ENCODE measurements at regions not wholly inside any gene's neighbourhood (a gene's known extent, or its start where the extent isn't known, plus 50 kb on each side); places are given as distances from the start of the nearest gene placed in this dataset.

GRCh38 chr2:67954093-67954748, 108.6 kb downstream of the C1D start (continued):
- no peak for TF ChIP-seq LBX2 (CRISPR knock-in tag; IDR thresholded peaks at IDR 0.05; ENCODE audit: borderline replicate concordance)
- no peak for TF ChIP-seq EHMT2 (IDR thresholded peaks at IDR 0.05; ENCODE audit: borderline replicate concordance, low read depth, low read length)
- no peak for TF ChIP-seq ZNF34 (CRISPR knock-in tag; IDR thresholded peaks at IDR 0.05; ENCODE audit: borderline replicate concordance)
- TF ChIP-seq HCFC1 (IDR thresholded peaks at IDR 0.05; ENCODE audit: low read depth, low read length), result no peak
- TF ChIP-seq HDAC6 (IDR thresholded peaks at IDR 0.05; ENCODE audit: low read depth, low read length), result no peak
- no peak for TF ChIP-seq PLRG1 (conservative IDR thresholded peaks at IDR 0.05)
- TF ChIP-seq, protein P1, sequence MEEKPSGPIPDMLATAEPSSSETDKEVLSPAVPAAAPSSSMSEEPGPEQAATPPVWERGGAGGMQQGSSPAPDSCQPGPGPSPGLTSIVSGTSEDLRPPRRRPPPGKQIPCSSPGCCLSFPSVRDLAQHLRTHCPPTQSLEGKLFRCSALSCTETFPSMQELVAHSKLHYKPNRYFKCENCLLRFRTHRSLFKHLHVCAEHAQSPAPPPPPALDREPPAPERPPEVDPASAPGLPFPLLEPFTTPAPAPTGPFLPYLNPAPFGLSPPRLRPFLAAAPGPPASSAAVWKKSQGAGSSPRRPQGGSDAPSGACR (CRISPR knock-in tag; IDR thresholded peaks at IDR 0.05), result peak; percentile 57; the same call in 1 of the 2 replicates
- 0 out of 2 replicates have a peak, but pooled peaks have one; percentile 29 for TF ChIP-seq ZFP41 (CRISPR knock-in tag; IDR thresholded peaks at IDR 0.05; ENCODE audit: borderline replicate concordance)
- peak; percentile 50; the same call in 1 of the 2 replicates for TF ChIP-seq ELF1 (CRISPR knock-in tag; IDR thresholded peaks at IDR 0.05)
- TF ChIP-seq ADNP (CRISPR knock-in tag; IDR thresholded peaks at IDR 0.05), result no peak
- TF ChIP-seq, protein P2, sequence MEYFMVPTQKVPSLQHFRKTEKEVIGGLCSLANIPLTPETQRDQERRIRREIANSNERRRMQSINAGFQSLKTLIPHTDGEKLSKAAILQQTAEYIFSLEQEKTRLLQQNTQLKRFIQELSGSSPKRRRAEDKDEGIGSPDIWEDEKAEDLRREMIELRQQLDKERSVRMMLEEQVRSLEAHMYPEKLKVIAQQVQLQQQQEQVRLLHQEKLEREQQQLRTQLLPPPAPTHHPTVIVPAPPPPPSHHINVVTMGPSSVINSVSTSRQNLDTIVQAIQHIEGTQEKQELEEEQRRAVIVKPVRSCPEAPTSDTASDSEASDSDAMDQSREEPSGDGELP (IDR thresholded peaks at IDR 0.05; ENCODE audit: borderline replicate concordance, low read depth), result peak; percentile 31; the same call in 1 of the 2 replicates
- peak; percentile 39; the same call in 1 of the 2 replicates for TF ChIP-seq MEF2D (CRISPR knock-in tag; IDR thresholded peaks at IDR 0.05)
- TF ChIP-seq DNMT1 (CRISPR knock-in tag; IDR thresholded peaks at IDR 0.05), result 0 out of 2 replicates have a peak, but pooled peaks have one; percentile 43
- TF ChIP-seq SETDB1 (CRISPR knock-in tag; IDR thresholded peaks at IDR 0.05; ENCODE audit: borderline replicate concordance), result no peak; the same call in 1 of the 2 replicates
- no peak for TF ChIP-seq JUN (CRISPR knock-in tag; IDR thresholded peaks at IDR 0.05)
- TF ChIP-seq SRSF9 (IDR thresholded peaks at IDR 0.05; ENCODE audit: borderline replicate concordance, insufficient read depth, low read depth, low read length, poor library complexity, severe bottlenecking), result no peak
- peak; percentile 44; the same call in 1 of the 2 replicates for TF ChIP-seq RARA (CRISPR knock-in tag; IDR thresholded peaks at IDR 0.05)
